Adrenal gland (tissue), 5 donors: ENCODE measurements at regions not wholly inside any gene's neighbourhood (a gene's known extent, or its start where the extent isn't known, plus 50 kb on each side); places are given as distances from the start of the nearest gene placed in this dataset.

Experiments used
- POLR2A ChIP-seq, 2 donors: fragments of 450-650 bp; IDR thresholded peaks; one replicate each; pipeline ENCODE4 v1.6.1; 2017; ENCODE audit warnings: antibody characterized with exemption in 2 of 2, mild to moderate bottlenecking in 2 of 2, moderate library complexity in 1 of 2
- TF ChIP-seq, protein P1 (sequence below), 6 experiments: fragments of 450-650 bp in 4 of 6; fragments of 200-600 bp in 2 of 6; sonication (generic) in 1 of 6; IDR thresholded peaks; 1 replicate in 5 of 6; 2 replicates in 1 of 6; pipeline versions ENCODE4 v1.5.1 to v1.8.0; 2016 to 2021; ENCODE audit warnings: antibody characterized with exemption in 6 of 6, mild to moderate bottlenecking in 2 of 6, moderate library complexity in 1 of 6
- donor health status: DM: no; HTN: no; CAD: no.

DNA sequence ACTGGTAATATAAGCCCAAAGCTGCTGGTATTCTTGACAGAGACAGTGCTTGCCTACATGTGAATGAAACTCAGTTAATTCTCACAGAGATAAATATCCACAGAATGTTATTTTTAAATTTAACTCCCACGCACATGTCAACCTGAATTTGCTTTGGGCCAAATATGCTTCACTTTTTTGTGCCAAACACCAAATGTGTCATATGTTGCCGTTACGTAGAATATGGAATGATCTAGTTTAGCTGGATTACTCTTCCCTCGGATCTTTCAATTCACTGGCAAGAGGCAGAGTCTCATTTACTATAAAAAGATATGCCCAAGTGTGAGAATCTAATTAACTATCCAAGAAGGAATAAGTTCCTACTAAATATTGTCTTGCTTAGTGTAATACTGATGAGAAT is 933.4 kb upstream of the COX7C start:
- TF ChIP-seq, protein P1, sequence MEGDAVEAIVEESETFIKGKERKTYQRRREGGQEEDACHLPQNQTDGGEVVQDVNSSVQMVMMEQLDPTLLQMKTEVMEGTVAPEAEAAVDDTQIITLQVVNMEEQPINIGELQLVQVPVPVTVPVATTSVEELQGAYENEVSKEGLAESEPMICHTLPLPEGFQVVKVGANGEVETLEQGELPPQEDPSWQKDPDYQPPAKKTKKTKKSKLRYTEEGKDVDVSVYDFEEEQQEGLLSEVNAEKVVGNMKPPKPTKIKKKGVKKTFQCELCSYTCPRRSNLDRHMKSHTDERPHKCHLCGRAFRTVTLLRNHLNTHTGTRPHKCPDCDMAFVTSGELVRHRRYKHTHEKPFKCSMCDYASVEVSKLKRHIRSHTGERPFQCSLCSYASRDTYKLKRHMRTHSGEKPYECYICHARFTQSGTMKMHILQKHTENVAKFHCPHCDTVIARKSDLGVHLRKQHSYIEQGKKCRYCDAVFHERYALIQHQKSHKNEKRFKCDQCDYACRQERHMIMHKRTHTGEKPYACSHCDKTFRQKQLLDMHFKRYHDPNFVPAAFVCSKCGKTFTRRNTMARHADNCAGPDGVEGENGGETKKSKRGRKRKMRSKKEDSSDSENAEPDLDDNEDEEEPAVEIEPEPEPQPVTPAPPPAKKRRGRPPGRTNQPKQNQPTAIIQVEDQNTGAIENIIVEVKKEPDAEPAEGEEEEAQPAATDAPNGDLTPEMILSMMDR (IDR thresholded peaks at IDR 0.05), result no peak
- no peak for TF ChIP-seq POLR2A (IDR thresholded peaks at IDR 0.05)
